HCT116 (cell line): ENCODE measurements at regions not wholly inside any gene's neighbourhood (a gene's known extent, or its start where the extent isn't known, plus 50 kb on each side); places are given as distances from the start of the nearest gene placed in this dataset.

Experiments
- ATAC-seq: fragments of 200-7000 bp; cut with Tn5 transposase; 2 replicates; pipeline ENCODE4 v1.9.1; 2020; ENCODE audit warnings: mild to moderate bottlenecking, moderate library complexity
- BruUV-seq: library from RNA; stranded (reverse); fragments of 400-500 nt; replicated peaks from 2 replicates; lab custom pipeline; 2021; lab: Mats Ljungman, UMichigan
- CTCF ChIA-PET: fragments of 300-600 bp; sonication (Branson Sonifier 250); formaldehyde crosslinking; loops from one replicate; lab custom pipeline; 2021; ENCODE audit warnings: antibody characterized with exemption; lab: Charles Lee
- POLR2A ChIA-PET: fragments of 300-600, 350-600 bp; sonication (Branson Sonifier 250); formaldehyde crosslinking; loops from one replicate; lab custom pipeline; 2021; ENCODE audit warnings: antibody characterized with exemption; lab: Charles Lee
- RAD21 ChIA-PET, 2 experiments: fragments of 300-600 bp; sonication (Branson Sonifier 250); formaldehyde crosslinking; loops; one replicate each; lab custom pipeline; 2023; ENCODE audit warnings: low total read pairs in 2 of 2; ENCODE audit not compliant: uncharacterized antibody in 2 of 2, unreplicated experiment in 2 of 2, low non-redundant PET in 1 of 2; lab: Charles Lee
- DNase-seq: peaks from one replicate; pipeline ENCODE4 v3.0.0-alpha.2; 2010; ENCODE audit warnings: low read depth, low spot score
- H2AFZ ChIP-seq: fragments of 200-600 bp; shearing (Covaris generic), sonication (generic); 2 replicates; pipeline ENCODE4 v1.6.1; 2017; ENCODE audit warnings: low read depth, mixed run types, mixed read lengths, antibody characterized with exemption, low read length; ENCODE audit not compliant: poor library complexity, severe bottlenecking
- H3K27ac ChIP-seq: 2 replicates; pipeline ENCODE4 v1.5.1; 2012; ENCODE audit warnings: low read depth, low read length
- H3K27me3 ChIP-seq: fragments of 200-600 bp; sonication (generic); 2 replicates; pipeline ENCODE4 v1.6.1; 2016; ENCODE audit warnings: mixed run types, low read length, mixed read lengths; ENCODE audit not compliant: insufficient read depth
- H3K36me3 ChIP-seq, 2 experiments: fragments of 200-500 bp in 1 of 2; fragments of 200-600 bp in 1 of 2; sonication (Bioruptor generic) in 1 of 2; sonication (generic) in 1 of 2; 2 replicates each; pipeline versions ENCODE4 v1.5.1 to v1.6.1; 2014 to 2016; ENCODE audit warnings: low read length in 2 of 2, inconsistent platforms in 1 of 2, mixed read lengths in 1 of 2, mixed run types in 1 of 2; ENCODE audit not compliant: insufficient read depth in 2 of 2, control insufficient read depth in 1 of 2
- H3K4me1 ChIP-seq, 2 experiments: fragments of 200-600 bp in 1 of 2; sonication (generic) in 1 of 2; 2 replicates each; pipeline versions ENCODE4 v1.5.1 to v1.6.1; 2012 to 2017; ENCODE audit warnings: low read length in 2 of 2, inconsistent platforms in 1 of 2, mild to moderate bottlenecking in 1 of 2, mixed read lengths in 1 of 2, mixed run types in 1 of 2, moderate library complexity in 1 of 2; ENCODE audit not compliant: insufficient read depth in 2 of 2, control insufficient read depth in 1 of 2
- H3K4me2 ChIP-seq: fragments of 200-600 bp; sonication (generic); 2 replicates; pipeline ENCODE4 v1.6.1; 2017; ENCODE audit warnings: mixed run types, low read length, mixed read lengths
- H3K4me3 ChIP-seq, 2 experiments: fragments of 200-600 bp in 1 of 2; sonication (generic) in 1 of 2; replicated peaks in 1 of 2; 2 replicates each; pipeline ENCODE4 v1.5.1; 2011 to 2016; ENCODE audit warnings: low read length in 2 of 2, control low read depth in 1 of 2, low read depth in 1 of 2, mild to moderate bottlenecking in 1 of 2, mixed read lengths in 1 of 2, mixed run types in 1 of 2
- H3K79me2 ChIP-seq: fragments of 200-600 bp; sonication (generic); 2 replicates; pipeline ENCODE4 v1.6.1; 2017; ENCODE audit warnings: mild to moderate bottlenecking, mixed run types, low read length, moderate library complexity, mixed read lengths; ENCODE audit not compliant: insufficient read depth
- H3K9ac ChIP-seq: fragments of 200-600 bp; sonication (generic); 2 replicates; pipeline ENCODE4 v1.6.1; 2016; ENCODE audit warnings: low read length, mixed read lengths
- H3K9me2 ChIP-seq: fragments of 200-600 bp; sonication (generic), shearing (Covaris generic); 2 replicates; pipeline ENCODE4 v1.6.1; 2017; ENCODE audit warnings: mixed run types, mild to moderate bottlenecking, moderate library complexity; ENCODE audit not compliant: insufficient read depth
- H3K9me3 ChIP-seq, 2 experiments: fragments of 200-500 bp in 1 of 2; fragments of 200-600 bp in 1 of 2; sonication (Bioruptor generic) in 1 of 2; sonication (generic) in 1 of 2; 2 replicates each; pipeline ENCODE4 v1.6.1; 2014 to 2017; ENCODE audit warnings: low read length in 2 of 2, mixed read lengths in 2 of 2, inconsistent platforms in 1 of 2, low read depth in 1 of 2, mild to moderate bottlenecking in 1 of 2, mixed run types in 1 of 2, moderate library complexity in 1 of 2; ENCODE audit not compliant: control insufficient read depth in 1 of 2, insufficient read depth in 1 of 2
- H4K20me1 ChIP-seq: fragments of 200-600 bp; sonication (generic), shearing (Covaris generic); 2 replicates; pipeline ENCODE4 v1.6.1; 2017; ENCODE audit warnings: mixed run types, mild to moderate bottlenecking, moderate library complexity; ENCODE audit not compliant: insufficient read depth
- EGR1 ChIP-seq: IDR thresholded peaks from 2 replicates; pipeline ENCODE4 v1.6.1; 2012; ENCODE audit warnings: low read depth
- intact Hi-C: fragments of 100-400 bp; cut with micrococcal nuclease; formaldehyde crosslinking; loops from 2 replicates; pipeline ENCODE4 v1.10.0; 2022
- TF ChIP-seq, protein P1 (sequence below): IDR thresholded peaks from 2 replicates; pipeline ENCODE4 v1.6.1; 2011; ENCODE audit warnings: mild to moderate bottlenecking, low read length, moderate library complexity; ENCODE audit not compliant: insufficient replicate concordance; ENCODE audit errors: extremely low read depth
- TF ChIP-seq, protein P2 (sequence below): IDR thresholded peaks from 2 replicates; pipeline ENCODE4 v1.6.1; 2012
- TF ChIP-seq, protein P3 (sequence below), 3 experiments: fragments of 200-600 bp in 1 of 3; sonication (generic) in 1 of 3; IDR thresholded peaks in 2 of 3; conservative IDR thresholded peaks in 1 of 3; 2 replicates each; pipeline ENCODE4 v1.5.1; 2012 to 2017; ENCODE audit warnings: low read depth in 2 of 3, low read length in 2 of 3, antibody characterized with exemption in 1 of 3, borderline replicate concordance in 1 of 3, control low read depth in 1 of 3, mild to moderate bottlenecking in 1 of 3, mixed read lengths in 1 of 3, mixed run types in 1 of 3, moderate library complexity in 1 of 3; ENCODE audit not compliant: insufficient read depth in 1 of 3

DNA sequence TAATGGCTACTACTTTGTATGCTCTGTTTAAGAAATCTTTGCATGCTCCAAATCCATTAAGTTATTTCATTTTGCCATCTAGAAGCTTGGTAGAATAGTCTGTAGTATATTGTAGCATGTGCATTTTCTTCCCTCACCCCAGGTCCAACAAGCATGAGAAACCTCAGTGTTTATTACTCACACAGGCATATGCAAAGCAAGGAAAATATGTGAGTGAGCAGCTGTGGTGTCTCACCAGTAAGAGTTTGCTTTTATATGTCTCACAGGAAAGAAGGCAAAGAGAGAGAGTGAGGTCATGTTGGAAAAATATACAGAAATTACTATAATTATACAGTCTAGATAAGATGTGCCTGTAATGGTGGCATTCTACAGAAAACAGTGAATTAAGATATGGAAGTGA is 312.5 kb downstream of the C3orf38 start:
- Histone ChIP-seq H4K20me1 (no peaks in the 10 kb centered on the region), H3K4me2 (no peak overlapping the region), H3K27me3 (no peaks in the 10 kb centered on the region), H2AFZ (no peak overlapping the region), H3K9ac (no peak overlapping the region), H3K4me1 (no peaks in the 10 kb centered on the region), H3K4me3 (no peak overlapping the region), H3K9me3 (peaks cover 4 to 9% of the 10 kb centered on the region in 2 experiments; a peak in 2 of 4 replicates), H3K9me2 (no peaks in the 10 kb centered on the region), H3K36me3 (no peaks in the 10 kb centered on the region; a peak in 1 of 4 replicates), H3K27ac (no peak overlapping the region), H3K79me2 (no peaks in the 10 kb centered on the region)
- intact Hi-C loops = no loop called here
- ATAC-seq = no peak
- no TSS peak for BruUV-seq
- CTCF ChIA-PET = no interaction called here
- TF ChIP-seq, protein P1, sequence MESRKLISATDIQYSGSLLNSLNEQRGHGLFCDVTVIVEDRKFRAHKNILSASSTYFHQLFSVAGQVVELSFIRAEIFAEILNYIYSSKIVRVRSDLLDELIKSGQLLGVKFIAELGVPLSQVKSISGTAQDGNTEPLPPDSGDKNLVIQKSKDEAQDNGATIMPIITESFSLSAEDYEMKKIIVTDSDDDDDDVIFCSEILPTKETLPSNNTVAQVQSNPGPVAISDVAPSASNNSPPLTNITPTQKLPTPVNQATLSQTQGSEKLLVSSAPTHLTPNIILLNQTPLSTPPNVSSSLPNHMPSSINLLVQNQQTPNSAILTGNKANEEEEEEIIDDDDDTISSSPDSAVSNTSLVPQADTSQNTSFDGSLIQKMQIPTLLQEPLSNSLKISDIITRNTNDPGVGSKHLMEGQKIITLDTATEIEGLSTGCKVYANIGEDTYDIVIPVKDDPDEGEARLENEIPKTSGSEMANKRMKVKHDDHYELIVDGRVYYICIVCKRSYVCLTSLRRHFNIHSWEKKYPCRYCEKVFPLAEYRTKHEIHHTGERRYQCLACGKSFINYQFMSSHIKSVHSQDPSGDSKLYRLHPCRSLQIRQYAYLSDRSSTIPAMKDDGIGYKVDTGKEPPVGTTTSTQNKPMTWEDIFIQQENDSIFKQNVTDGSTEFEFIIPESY = no peak
- TF ChIP-seq, protein P2, sequence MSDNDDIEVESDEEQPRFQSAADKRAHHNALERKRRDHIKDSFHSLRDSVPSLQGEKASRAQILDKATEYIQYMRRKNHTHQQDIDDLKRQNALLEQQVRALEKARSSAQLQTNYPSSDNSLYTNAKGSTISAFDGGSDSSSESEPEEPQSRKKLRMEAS = no peak
- TF ChIP-seq, protein P3, sequence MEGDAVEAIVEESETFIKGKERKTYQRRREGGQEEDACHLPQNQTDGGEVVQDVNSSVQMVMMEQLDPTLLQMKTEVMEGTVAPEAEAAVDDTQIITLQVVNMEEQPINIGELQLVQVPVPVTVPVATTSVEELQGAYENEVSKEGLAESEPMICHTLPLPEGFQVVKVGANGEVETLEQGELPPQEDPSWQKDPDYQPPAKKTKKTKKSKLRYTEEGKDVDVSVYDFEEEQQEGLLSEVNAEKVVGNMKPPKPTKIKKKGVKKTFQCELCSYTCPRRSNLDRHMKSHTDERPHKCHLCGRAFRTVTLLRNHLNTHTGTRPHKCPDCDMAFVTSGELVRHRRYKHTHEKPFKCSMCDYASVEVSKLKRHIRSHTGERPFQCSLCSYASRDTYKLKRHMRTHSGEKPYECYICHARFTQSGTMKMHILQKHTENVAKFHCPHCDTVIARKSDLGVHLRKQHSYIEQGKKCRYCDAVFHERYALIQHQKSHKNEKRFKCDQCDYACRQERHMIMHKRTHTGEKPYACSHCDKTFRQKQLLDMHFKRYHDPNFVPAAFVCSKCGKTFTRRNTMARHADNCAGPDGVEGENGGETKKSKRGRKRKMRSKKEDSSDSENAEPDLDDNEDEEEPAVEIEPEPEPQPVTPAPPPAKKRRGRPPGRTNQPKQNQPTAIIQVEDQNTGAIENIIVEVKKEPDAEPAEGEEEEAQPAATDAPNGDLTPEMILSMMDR (IDR thresholded peaks at IDR 0.05 in 2 of 3, conservative IDR thresholded peaks at IDR 0.05 in 1 of 3; ENCODE audit: borderline replicate concordance in 1 of 3, insufficient read depth in 1 of 3, low read depth in 2 of 3, low read length in 2 of 3) = no peak
- TF ChIP-seq EGR1 = no peak
- RAD21 ChIA-PET = no interaction called here
- POLR2A ChIA-PET = no interaction called here
- DNase-seq = no peak
